ENCODE measurements at regions not wholly inside any gene's neighbourhood (a gene's known extent, or its start where the extent isn't known, plus 50 kb on each side); places are given as distances from the start of the nearest gene placed in this dataset.
"Not testable (repeated sequence)": the region's sequence is repeated elsewhere in the genome, so short reads cannot be mapped to it uniquely, and the experiment has no call there.

GRCh38 chr5:1651971-1652872 lies 128.5 kb upstream of the LPCAT1 start:
- no peak for DNase-seq

- no peak for DNase-seq
These were observed 127.5 kb upstream of the LPCAT1 start for GRCh38 chr5:1651250-1651649.

DNA sequence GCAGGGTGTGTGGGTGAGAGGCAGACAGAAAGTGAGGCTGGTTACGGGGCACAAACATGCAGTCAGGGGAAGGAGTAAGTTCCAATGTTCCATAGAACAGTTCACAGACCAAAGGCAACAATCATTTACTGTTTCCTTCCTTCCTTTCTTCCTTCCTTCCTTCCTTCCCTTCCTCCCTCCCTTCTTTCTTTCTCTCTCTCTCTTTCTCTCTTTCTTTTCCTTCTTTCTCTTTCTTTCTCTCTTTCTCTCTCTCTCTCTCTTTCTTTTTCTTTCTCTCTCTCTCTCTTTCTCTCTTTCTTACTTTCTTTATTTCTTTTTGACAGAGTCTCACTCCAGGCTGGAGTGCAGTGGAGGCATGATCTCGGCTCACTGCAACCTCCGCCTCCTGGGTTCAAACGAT lies 125.8 kb upstream of the LPCAT1 start:
- DNase-seq, result no peak

GRCh38 chr5:1648806-1649205 lies 125.0 kb upstream of the LPCAT1 start:
- DNase-seq, result no peak

GRCh38 chr5:1647580-1647979 lies 123.8 kb upstream of the LPCAT1 start:
- DNase-seq, result no peak

- peak; percentile 82 to 94 (median 92) for DNase-seq
These were observed 121.2 kb upstream of the LPCAT1 start for GRCh38 chr5:1644810-1645571.

DNA sequence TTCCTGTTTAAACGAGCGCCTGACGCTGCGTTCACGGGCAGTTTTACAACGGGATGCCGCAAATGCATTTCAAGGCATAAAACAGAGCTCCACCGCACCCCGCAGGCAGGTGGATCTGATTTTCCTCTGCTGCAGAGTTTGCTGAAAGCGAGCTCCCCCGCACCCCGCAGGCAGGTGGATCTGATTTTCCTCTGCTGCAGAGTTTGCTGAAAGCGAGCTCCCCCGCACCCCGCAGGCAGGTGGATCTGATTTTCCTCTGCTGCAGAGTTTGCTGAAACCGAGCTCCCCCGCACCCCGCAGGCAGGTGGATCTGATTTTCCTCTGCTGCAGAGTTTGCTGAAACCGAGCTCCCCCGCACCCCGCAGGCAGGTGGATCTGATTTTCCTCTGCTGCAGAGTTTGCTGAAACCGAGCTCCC lies 120.6 kb upstream of the LPCAT1 start:
- not testable (repeated sequence) for DNase-seq

- no peak for DNase-seq
These were observed 120.1 kb upstream of the LPCAT1 start for GRCh38 chr5:1643651-1644392.

DNA sequence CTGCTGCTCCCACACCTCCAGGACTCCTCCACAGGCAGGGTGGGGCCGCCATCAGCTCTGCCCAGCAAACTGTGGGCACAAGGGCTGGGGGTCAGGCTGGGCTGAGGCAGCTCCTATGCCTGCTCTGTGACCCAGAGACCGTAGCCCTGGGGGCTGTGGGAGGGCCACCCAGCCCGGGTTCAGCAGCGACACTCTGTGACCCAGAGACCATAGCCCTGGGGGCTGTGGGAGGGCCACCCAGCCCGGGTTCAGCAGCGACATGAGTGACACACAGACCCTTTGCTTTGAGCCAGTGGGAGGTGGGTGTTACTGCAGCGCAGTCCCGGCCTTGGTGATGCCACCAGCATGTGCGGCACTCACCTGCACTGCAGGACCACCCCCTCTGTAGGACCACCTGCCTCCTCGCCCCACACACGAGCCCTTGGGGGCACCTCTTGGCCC lies 118.9 kb upstream of the LPCAT1 start:
- DNase-seq, result no peak

- no peak for DNase-seq
These were observed 118.5 kb upstream of the LPCAT1 start for GRCh38 chr5:1642221-1642620.

DNA sequence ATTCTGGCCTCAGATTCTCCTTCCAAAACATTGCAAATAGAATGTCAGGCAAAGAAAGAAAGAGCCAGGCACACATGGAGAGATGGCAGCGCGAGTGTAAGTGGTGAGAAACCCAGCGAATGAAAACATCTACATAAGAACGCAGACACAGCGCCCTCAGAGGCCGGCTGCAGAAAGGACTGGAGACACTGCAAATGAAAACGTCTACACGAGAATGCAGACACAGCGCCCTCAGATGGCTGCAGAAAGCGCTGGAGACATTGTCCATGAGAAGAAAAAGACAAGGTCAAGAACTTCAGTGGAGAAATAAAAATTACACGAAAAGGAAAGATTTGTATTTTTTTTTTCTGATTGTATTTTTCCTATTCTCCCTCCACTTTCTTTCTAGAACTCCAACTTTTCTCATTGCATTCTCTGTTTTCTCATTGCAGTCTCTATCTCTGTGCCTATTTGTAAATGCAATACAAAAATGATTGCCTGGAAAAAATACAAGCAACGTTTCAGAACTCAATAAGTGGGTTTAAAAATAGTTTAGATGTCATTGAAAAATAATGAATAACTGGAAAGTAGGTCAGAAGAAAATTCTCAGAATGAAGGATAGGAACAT lies 117.9 kb upstream of the LPCAT1 start:
- DNase-seq, result peak; percentile 88 to 93 (median 92)

- DNase-seq, result no peak
These were observed 117.3 kb upstream of the LPCAT1 start for GRCh38 chr5:1641041-1641440.

DNA sequence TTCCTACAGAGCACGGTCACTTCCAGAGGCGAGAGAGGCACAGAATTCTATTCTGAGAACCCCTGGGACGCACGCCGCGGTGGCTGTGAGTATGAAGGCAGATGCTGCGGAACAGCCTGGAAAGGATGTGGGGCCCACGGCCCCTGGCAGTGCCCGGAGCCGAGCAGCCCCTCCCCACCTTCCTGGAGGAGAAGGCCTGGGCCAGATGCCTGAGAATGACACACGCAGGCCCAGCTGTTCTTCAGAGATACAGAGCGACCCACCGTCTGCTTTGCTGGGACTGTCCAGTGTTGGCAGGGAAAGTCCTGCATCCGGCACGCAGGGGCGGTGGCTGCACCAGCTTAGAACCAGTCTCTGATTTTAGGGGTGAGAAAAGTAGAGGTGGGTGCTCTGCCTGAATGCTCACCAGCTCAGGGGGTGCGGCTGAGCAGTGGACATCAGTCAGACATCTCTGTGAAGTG lies 116.7 kb upstream of the LPCAT1 start:
- no peak for DNase-seq

- no peak for DNase-seq
These were observed 116.0 kb upstream of the LPCAT1 start for GRCh38 chr5:1639757-1640156.

GRCh38 chr5:1638658-1639400 lies 115.1 kb upstream of the LPCAT1 start:
- no peak for DNase-seq

- DNase-seq, result no peak
These were observed 114.1 kb upstream of the LPCAT1 start for GRCh38 chr5:1637639-1638481.

DNA sequence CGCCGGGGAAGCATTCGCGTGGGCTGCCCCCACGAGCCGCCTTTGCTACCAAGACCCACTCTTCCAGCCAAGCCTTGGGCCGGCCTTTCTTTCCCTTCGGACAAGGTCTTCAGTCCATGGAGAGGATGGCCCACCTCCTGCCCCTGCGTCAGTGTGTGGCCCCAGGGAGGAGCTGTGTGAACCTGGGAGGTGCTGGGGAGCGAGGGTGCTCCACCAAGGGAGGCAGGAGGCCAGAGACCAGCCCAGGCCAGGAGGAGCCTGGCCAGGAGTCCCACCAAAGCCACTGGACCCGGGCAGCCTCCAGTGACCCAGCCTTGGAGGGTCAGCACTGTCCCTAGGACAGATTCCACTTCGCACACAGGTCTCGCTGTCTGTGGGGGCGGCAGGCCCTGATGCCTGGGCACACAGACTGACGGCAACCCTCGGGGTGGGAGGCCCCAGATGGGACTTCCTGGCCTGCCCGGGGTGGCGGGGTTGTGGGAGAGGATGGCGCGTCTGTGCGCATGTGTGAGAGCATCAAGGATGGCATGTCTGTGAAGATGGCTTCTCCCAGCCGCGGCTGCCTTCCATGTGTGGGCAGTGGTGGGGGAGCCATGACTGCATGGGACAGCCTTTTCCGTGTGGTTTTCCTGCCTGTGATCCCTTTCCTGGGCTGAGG lies 113.3 kb upstream of the LPCAT1 start:
- no peak for DNase-seq

DNA sequence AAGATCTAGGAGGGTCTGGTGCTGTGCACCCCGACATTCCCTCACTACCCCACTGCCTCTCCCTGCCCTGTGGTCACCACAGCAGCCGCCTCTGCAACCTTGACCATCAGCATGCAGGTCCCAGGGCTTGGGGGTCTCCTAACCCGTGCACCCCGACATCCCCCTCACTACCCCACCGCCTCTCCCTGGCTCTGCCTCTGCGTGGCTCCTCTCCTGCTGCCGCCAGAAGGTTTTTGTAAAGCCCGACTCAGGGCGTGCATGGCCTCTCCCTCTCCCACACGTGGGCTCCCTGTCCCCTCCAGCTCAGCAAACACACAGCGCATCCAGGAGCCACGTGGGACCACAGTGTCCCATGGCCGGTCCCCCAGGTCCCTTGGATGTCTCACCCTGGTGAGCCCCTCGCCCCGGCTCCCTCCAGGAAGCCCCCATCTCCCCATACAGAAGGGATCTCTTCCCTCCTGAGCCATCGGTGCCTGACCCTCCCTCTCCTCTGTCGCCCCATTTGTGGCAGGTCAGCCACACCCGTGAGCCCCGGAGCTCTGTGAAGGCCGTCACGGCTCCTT lies 112.5 kb upstream of the LPCAT1 start:
- DNase-seq, result not testable (repeated sequence)

GRCh38 chr5:1635477-1635876 lies 111.7 kb upstream of the LPCAT1 start:
- DNase-seq, result not testable (repeated sequence)

- DNase-seq, result no peak
These were observed 110.5 kb upstream of the LPCAT1 start for GRCh38 chr5:1634337-1634661.

Measured in suppressor macrophage (primary cell).